GM18505 (cell line): ENCODE measurements at regions not wholly inside any gene's neighbourhood (a gene's known extent, or its start where the extent isn't known, plus 50 kb on each side); places are given as distances from the start of the nearest gene placed in this dataset.

Experiments used
- ATAC-seq: cut with Tn5 transposase; IDR thresholded peaks from one replicate; pipeline ENCODE4 v1.9.1; 2021; ENCODE audit not compliant: unreplicated experiment
- POLR2A ChIP-seq: IDR thresholded peaks from 4 replicates; pipeline ENCODE4 v1.6.1; 2011; ENCODE audit warnings: borderline replicate concordance; ENCODE audit not compliant: insufficient read depth, insufficient read length; ENCODE audit errors: extremely low read depth

DNA sequence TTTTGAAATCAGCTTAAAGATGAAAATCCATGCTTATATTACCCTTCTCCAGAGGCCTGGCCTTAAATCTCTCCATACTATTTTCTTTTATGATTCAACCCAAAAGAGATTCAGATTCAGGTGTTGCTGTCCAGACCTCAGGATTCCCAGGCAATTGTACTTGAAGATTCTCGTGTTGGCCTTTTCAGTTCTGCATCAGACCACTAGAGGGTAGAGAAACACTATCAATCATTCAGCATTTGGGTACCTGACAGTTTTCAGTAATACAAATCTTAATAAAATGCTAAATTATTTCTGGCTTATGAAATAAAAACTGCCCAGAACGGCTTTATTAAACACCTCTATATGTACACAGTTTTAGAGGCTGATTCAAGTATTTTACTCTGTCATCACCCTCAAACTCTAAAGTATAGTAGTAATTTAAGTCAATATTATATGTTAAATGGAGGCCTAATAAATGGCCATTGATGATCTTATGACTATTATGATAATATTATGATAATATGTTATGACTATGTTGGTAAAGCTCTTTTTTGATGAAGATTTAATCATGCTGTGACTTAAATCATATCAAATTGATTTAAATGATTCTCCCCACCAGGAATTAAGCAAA lies 301.1 kb downstream of the DUSP6 start:
- TF ChIP-seq POLR2A: no peak
- no peak for ATAC-seq

DNA sequence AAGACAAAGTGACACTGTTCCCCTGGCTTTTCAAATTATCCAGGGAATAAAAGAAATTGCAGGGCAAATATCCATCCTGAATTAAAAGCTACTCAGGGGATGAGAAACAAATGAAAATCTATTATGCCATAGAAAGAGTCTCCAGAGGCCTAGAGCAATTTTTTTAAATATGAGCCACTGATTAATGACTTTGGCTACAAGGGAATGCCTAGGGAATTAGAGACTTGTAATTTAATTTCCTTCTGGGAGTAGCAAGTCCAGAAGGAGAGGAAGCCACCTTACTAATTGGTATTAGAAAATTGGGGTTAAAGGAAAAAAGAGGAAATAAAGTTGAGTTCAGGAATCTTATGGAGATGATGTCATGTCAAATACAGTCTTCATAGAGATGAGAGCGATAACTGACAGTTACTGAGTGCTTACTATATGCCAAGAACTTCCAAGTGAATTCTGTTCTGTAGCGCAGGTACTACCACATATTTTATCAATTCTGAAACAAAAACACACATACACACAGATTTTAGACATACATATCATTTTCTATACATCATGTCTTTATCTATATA lies 304.4 kb downstream of the DUSP6 start:
- no peak for TF ChIP-seq POLR2A
- ATAC-seq: no peak

DNA sequence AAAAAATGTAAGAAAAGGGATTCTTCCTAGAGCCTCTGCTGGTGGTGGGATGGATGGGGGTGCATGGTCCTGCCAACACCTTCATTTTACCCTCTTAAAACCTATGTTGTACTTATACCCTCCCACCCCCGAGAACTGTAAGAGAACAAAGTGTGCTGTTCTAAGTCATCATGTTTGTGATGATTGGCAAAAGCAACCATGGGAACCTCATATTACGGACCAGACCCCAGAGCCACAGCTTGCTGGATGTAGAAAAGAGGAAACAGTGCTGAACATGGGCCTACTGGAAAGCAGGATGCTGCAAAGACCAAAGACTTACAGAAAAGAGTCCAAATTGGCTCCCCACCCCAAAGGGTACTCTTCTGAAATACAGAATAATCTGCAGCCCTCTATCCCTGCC lies 311.2 kb downstream of the DUSP6 start:
- ATAC-seq: no peak
- TF ChIP-seq POLR2A: no peak

DNA sequence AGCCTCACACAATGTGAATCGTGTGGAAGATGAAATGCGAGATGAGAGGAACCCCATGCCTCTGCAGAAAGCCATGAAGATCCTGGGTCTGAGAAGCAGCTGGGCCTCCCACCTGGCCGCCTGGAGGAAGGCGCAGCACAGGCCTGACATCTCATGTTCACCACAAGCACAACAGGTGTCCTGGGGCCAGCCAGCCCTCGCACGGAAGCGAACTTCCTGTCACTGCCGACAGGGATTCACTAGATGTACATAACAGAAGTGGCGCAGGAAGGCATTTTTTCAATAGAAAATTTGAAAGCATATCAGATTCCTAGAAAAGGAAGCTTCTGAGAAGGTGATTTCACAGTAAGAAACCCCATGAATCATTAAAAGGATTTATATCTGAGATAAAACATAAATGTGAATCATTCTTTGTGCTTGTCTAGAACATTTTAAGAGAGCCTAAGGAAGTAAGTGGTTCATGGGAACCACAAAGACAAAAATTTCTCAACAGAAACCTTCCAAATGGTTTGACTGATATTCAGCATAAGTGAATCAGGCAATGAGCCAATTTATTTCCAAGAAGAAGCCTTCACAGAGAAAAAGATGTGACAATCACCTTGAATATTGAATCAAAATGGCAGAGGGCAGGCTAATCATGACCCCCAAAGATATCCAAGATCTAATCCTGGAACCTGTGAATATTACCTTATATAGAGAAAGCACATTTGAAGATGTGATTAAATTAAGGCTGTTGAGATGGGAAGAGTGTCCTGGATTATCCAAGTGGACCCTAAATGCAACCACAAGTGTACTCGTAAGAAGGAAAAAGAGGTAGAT lies 311.9 kb downstream of the DUSP6 start:
- peak; percentile 97 for ATAC-seq

DNA sequence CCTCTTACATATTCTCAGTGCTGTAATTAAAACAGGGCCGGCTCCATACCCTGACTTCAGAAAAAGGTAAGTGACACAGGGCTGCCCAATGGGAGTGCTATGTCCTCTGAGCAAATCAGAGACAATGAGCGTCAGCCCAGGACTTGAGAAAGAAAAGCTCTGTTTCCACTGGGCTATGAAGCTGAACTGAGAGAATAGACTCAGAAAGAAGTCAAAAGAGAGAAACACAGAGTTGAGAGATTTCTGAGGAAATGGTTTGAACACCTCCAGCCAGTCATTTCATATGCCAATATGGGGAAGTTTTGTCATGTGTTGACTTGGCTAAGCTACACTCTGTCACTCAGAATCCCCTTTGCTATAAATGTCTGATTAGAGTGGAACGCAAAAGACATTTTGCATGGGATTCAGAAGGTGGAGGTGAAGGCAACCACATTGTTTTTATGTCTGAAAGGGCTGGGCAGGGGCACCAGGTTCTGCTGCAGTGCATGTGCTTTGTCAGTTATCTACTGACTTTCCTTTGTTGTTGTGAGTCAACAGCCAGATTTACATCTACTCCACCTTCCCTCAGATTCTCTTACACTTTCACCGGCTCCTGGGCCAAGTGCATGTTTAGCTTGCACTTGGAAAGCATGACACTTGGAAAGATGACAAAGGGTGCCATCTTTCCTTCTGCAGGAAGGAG lies 313.3 kb downstream of the DUSP6 start:
- no peak for TF ChIP-seq POLR2A

More for the DNA sequence above, 311.9 kb downstream of the DUSP6 start:
- no peak for TF ChIP-seq POLR2A

DNA sequence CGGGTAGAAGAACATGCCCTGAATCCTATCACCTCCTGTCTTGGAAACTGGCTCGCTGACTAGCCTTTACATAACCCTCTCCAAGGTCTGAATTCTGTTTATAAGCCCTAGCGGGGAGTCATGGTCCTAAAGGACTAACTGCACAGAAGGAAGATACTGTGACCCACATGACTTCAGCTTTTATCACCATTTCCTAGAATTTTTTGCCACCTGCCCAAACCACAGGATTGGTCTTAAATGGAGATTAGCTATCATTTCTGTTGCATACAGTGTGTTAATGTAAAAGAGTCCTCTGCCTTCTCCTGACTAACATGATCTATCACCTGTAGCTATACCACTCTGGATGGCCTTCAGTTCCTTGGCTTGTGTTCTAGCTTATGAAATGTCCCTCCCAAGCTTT lies 319.2 kb downstream of the DUSP6 start:
- no peak for ATAC-seq
- TF ChIP-seq POLR2A: no peak

More for the DNA sequence above, 313.3 kb downstream of the DUSP6 start:
- ATAC-seq: peak; percentile 35

DNA sequence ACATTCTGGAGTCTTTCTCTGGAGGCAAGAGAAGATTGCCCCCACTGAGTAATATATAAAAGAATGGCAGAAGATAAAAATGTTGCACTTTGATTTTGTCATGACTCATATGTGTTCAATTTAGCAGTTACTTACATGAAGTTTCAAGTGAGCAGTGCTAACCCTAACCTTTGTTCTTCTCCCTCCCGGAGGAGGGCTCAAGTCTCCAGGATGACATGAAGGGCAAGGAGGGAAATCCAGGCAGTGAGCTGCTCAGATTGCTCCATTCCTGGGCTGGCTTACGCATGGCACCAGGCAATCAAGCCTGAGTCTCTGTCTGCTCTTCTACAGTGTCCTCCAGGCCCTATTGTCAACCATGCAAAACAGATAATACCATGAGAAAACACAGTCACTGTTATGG lies 322.3 kb downstream of the DUSP6 start:
- no peak for ATAC-seq
- TF ChIP-seq POLR2A: no peak

DNA sequence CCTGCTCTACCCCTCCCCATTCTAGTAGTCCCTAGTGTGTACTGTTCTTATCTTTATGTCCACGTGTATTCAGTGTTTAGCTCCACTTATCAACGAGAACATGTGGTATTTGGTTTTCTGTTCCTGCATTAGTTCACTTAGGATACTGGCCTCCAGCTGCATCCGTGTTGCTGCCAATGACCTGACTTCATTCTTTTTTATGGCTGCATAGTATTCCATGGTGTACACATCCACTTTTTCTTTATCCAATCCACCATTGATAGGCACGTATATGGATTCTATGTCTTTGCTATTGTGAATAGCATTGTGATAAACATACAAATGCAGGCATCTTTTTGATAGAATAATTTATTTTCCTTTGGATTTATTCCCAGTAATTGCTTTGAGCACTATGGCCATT lies 327.7 kb downstream of the DUSP6 start:
- no peak for TF ChIP-seq POLR2A
- ATAC-seq: no peak

DNA sequence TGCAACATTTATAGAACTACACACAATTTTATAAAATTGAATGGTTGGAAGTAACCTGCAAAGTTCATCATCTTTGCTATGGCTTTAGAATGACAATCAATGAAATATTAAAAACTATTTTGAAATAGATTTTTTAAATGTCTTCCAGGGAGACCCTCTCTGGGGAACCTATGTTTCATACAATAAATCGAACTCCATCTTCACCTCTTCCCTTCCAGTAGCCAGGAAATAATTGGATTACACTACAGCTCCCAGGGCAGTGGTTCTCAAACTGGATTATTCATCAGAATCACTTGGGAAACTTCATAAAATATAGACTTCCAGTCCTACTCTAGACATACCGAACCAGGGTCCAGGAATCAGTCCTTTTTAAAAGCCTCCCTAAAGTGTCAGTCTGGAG lies 328.4 kb downstream of the DUSP6 start:
- ATAC-seq: no peak
- no peak for TF ChIP-seq POLR2A

DNA sequence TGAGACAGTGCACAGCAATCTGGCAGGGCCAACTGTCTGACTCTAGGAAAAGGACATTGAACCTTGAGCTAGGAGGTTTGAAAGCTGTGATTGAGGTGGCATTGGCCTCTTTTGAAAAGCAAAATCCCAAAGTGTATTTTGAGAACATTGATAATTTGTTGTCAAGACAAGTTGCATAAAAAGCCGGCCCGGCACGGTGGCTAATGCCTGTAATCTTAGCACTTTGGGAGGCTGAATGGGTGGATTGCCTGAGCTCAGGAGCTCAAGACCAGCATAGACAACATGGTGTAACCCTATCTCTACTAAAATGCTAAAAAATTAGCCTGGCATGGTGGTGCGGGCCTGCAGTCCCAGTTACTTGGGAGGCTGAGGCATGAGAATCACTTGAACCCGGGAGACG lies 331.6 kb downstream of the DUSP6 start:
- no peak for TF ChIP-seq POLR2A
- ATAC-seq: no peak

DNA sequence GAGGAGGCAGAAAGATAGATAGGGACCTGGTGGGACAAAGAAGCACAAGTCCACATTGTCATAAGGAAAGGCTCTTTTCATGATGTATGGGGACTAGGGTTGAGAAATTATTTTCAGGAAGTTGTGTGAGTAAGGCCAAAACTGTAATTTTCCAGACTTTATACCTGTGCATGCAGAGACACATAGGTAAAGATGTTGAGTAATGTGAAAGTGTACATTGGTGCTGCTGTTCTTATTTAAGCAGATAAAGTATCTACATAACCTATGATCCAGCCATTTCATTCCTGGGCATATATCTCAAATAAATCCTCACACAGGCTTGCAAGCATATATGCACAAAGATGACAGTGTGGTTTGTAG lies 332.2 kb downstream of the DUSP6 start:
- ATAC-seq: no peak
- no peak for TF ChIP-seq POLR2A

DNA sequence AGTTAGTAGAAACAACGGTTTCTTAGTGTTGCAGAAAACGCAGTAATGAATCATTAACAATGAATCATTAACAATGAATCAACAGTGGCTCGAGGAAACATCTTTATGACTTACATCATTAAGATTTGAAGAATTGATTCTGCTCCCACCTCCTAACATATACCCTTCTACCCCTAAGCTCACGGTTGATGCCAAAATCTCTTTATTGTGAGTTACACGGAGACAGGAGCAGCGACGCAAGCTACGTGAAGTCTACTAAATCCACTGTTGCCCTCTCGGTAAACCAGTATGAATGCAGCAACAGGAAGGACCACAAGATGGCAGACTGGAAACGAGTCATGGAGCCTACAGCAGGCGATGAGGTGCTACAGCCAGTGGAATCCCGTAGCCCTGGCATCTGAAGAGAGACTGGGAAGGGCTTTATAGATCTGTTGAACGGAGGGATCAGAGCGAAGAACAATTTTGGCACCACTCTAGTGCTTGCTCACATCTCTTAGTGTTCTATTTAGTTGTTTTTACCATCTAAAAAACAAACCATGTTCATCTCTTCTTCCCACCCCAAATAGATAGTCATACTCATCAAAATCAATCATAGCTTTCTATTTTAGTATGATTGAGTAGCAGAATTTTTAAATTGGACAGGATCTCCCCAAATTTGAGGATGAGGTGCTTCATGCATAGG lies 332.7 kb downstream of the DUSP6 start:
- TF ChIP-seq POLR2A: no peak
- ATAC-seq: peak; percentile 96
